ENCODE measurements at regions not wholly inside any gene's neighbourhood (a gene's known extent, or its start where the extent isn't known, plus 50 kb on each side); places are given as distances from the start of the nearest gene placed in this dataset.

DNA sequence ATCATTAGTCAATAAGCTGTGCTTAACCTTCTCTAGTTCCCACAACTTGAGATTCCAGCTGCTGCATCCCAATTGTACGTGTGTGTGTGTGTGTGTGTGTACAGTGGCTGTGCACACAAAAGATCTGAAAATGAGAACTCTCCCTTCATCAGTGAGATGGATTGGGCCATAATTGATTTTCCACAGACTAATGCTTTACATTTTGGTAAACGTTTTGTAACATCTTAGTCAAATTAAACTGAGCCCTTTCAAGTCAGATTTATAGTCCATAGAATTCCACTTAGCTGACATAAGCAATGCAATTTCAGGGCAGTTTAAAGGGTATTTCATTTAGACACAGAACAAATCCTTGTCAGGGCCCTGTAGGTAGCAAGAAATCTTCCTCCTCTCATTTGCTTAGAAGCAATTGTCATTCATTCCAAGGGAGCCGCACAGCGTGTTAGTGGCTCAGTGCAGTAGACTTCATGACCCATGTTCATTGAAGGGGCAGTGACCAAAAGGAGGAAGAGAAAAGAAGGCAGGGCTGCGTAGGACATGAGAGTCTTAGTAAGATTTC, 1123.5 kb upstream of the AUTS2 start:
- Histone ChIP-seq H3F3A (replicated peaks; ENCODE audit: low read depth) (no peaks in the 10 kb centered on the region), H2AFZ (no peak overlapping the region), H3K9me2 (ENCODE audit: insufficient read depth) (no peaks in the 10 kb centered on the region), H3K4me2 (no peak overlapping the region), H4K20me1 (replicated peaks; ENCODE audit: insufficient read depth) (no peaks in the 10 kb centered on the region), H3K79me2 (replicated peaks; ENCODE audit: insufficient read depth) (no peaks in the 10 kb centered on the region), H3K4me1 (ENCODE audit: insufficient read depth) (no peaks in the 10 kb centered on the region), H3K36me3 (ENCODE audit: insufficient read depth) (no peaks in the 10 kb centered on the region), H3K27ac (ENCODE audit: low read depth) (no peak overlapping the region), H3K27me3 (ENCODE audit: insufficient read depth) (no peaks in the 10 kb centered on the region), H3K4me3 (no peak overlapping the region)
- H3K4me1 Mint-ChIP-seq, result no peaks in the 10 kb centered on the region
- H3K4me3 Mint-ChIP-seq, result no peak overlapping the region
- H3K27ac Mint-ChIP-seq, result no peak overlapping the region
- H3K36me3 Mint-ChIP-seq (ENCODE audit: low read depth), result peaks cover 58% of the 10 kb centered on the region
- no peak for DNase-seq (ENCODE audit: low spot score)
- no peak for TF ChIP-seq ZNF331 (CRISPR knock-in tag; IDR thresholded peaks at IDR 0.05; ENCODE audit: low read depth)
- no peak for ATAC-seq
- peaks cover 2% of the 10 kb centered on the region for H3K27me3 Mint-ChIP-seq (ENCODE audit: insufficient read depth, low read depth, poor library complexity)
- H3K9me3 Mint-ChIP-seq, result peaks cover 98% of the 10 kb centered on the region

GRCh38 chr7:68476966-68477365, 1121.3 kb upstream of the AUTS2 start:
- Mint-ChIP-seq H3K4me1 (no peaks in the 10 kb centered on the region), H3K36me3 (ENCODE audit: low read depth) (peaks cover 59% of the 10 kb centered on the region), H3K27ac (no peak overlapping the region), H3K27me3 (ENCODE audit: insufficient read depth, low read depth, poor library complexity) (peaks cover 6% of the 10 kb centered on the region), H3K9me3 (peaks cover 98% of the 10 kb centered on the region), H3K4me3 (no peak overlapping the region)
- Histone ChIP-seq H3K4me2 (no peak overlapping the region), H4K20me1 (replicated peaks; ENCODE audit: insufficient read depth) (no peaks in the 10 kb centered on the region), H3F3A (replicated peaks; ENCODE audit: low read depth) (no peaks in the 10 kb centered on the region), H3K27ac (ENCODE audit: low read depth) (no peak overlapping the region), H3K27me3 (ENCODE audit: insufficient read depth) (no peaks in the 10 kb centered on the region), H3K4me1 (ENCODE audit: insufficient read depth) (no peaks in the 10 kb centered on the region), H3K9me2 (ENCODE audit: insufficient read depth) (no peaks in the 10 kb centered on the region), H3K36me3 (ENCODE audit: insufficient read depth) (no peaks in the 10 kb centered on the region), H2AFZ (no peak overlapping the region), H3K4me3 (no peak overlapping the region), H3K79me2 (replicated peaks; ENCODE audit: insufficient read depth) (no peaks in the 10 kb centered on the region)
- TF ChIP-seq EZH2phosphoT487 (IDR thresholded peaks at IDR 0.05; ENCODE audit: unreplicated experiment), result no peak
- TF ChIP-seq ETS1 (IDR thresholded peaks at IDR 0.05), result no peak
- TF ChIP-seq NANOG (IDR thresholded peaks at IDR 0.05; ENCODE audit: borderline replicate concordance), result no peak
- TF ChIP-seq, protein P1, sequence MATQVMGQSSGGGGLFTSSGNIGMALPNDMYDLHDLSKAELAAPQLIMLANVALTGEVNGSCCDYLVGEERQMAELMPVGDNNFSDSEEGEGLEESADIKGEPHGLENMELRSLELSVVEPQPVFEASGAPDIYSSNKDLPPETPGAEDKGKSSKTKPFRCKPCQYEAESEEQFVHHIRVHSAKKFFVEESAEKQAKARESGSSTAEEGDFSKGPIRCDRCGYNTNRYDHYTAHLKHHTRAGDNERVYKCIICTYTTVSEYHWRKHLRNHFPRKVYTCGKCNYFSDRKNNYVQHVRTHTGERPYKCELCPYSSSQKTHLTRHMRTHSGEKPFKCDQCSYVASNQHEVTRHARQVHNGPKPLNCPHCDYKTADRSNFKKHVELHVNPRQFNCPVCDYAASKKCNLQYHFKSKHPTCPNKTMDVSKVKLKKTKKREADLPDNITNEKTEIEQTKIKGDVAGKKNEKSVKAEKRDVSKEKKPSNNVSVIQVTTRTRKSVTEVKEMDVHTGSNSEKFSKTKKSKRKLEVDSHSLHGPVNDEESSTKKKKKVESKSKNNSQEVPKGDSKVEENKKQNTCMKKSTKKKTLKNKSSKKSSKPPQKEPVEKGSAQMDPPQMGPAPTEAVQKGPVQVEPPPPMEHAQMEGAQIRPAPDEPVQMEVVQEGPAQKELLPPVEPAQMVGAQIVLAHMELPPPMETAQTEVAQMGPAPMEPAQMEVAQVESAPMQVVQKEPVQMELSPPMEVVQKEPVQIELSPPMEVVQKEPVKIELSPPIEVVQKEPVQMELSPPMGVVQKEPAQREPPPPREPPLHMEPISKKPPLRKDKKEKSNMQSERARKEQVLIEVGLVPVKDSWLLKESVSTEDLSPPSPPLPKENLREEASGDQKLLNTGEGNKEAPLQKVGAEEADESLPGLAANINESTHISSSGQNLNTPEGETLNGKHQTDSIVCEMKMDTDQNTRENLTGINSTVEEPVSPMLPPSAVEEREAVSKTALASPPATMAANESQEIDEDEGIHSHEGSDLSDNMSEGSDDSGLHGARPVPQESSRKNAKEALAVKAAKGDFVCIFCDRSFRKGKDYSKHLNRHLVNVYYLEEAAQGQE (IDR thresholded peaks at IDR 0.05; ENCODE audit: unreplicated experiment), result no peak
- TF ChIP-seq ZNF462 (CRISPR knock-in tag; IDR thresholded peaks at IDR 0.05), result no peak
- TF ChIP-seq JUNB (IDR thresholded peaks at IDR 0.05; ENCODE audit: unreplicated experiment), result no peak
- TF ChIP-seq CTCF (conservative IDR thresholded peaks at IDR 0.05; ENCODE audit: low read depth in 2 of 2), result no peak
- TF ChIP-seq CREB1 (CRISPR knock-in tag; IDR thresholded peaks at IDR 0.05; ENCODE audit: low read depth), result no peak
- DNase-seq (ENCODE audit: low spot score) (no peak), ATAC-seq (no peak)
